ENCODE measurements at regions not wholly inside any gene's neighbourhood (a gene's known extent, or its start where the extent isn't known, plus 50 kb on each side); places are given as distances from the start of the nearest gene placed in this dataset.

DNA sequence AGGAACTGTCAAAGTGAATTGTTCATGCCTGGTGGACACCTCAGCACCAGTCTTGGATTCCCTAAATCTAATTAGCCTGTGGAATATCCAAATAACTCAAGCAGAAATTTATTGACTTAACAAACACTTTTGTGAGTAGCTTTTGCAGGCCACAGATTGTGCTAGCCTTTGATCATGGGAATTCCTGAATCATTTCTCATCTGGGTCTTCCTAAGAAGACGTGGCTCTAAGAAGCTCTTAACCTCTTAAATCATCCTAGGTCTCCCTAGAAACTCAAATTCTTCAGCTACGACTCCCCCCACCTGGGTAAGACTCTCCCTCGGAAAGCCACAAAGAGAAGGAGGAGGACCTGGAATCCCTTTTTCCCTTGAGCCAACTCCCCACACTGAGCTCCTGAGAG lies 53.8 kb upstream of the PSEN2 start:
- DNase-seq (ENCODE audit: low spot score): no peak

DNA sequence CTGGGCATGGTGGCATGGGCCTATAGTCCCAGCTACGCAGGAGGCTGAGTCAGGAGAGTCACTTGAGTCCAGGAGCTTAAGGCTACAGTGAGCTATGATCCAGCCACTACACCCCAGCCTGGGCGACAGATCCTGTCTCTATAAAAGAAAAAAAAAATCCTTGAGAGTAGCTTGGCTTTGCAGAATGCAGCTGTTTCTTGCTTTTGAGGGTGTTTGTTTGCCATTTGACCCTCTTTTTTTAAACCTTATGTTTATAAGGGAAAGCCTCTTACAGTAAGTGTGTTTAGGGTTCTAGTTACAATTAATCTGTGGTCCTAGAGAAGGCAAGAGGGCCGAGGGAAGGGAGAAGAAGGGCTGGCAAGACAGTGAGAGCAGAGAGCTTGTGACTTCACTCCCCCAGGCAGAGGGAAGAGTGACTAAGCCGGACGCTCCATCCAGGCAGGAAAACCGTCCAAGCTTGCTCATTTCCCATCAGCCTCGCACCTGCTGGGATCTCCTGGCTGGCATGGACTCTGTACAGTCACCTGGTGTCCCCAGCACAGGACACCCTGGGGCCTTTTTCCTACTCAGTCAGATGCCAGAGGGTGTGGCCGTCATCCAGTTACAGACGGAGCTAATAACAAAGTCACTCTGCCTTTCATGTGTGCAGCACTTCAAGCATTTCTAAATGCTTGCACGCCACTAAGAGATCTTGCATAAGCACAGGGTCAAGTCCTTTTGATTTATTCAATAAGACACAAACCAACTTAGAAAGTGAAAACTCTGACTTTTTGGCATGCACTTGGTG lies 55.5 kb upstream of the PSEN2 start:
- peak; percentile 79 for DNase-seq (ENCODE audit: low spot score)

DNA sequence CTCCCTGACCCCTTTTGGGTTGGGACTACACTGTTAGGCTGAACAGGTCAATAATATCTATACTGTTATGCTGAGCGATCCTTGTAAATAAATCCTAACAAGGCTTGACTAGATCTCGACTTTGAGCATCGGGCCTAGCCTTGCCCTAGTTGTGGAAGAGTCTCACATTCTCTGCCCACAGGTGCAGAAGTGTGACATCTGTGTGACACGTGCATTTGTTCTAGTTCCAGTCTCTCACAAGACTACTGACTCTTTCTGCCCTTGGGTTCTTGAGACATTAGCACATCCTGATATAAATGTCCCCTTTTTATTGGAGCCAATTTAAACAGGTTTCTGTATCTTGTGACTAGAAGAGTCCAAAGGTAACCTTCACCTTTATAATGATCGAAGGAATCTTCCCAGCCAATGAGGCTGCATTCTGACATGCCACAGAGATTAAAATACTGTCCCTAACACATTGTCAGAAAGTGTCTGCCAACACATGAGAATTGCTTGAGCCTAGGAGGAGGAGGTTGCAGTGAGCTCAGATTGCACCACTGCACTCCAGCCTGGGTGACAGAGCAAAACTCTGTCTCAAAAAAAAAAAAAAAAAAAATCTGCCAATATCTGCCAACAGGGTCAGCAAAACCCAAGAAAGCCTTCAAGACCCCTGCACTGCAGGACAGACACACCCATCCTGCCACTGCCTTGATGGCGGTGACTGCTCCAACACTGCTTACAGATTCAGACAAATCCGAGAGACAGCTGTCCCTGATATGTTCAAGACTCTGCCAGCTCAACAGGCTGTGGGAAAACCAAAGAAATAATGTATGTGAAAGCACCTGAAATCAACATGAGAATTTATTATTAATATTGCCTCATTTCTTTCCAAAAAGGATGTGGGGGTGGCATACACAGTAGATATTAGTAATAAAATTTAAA lies 56.5 kb upstream of the PSEN2 start:
- no peak for DNase-seq (ENCODE audit: low spot score)

DNA sequence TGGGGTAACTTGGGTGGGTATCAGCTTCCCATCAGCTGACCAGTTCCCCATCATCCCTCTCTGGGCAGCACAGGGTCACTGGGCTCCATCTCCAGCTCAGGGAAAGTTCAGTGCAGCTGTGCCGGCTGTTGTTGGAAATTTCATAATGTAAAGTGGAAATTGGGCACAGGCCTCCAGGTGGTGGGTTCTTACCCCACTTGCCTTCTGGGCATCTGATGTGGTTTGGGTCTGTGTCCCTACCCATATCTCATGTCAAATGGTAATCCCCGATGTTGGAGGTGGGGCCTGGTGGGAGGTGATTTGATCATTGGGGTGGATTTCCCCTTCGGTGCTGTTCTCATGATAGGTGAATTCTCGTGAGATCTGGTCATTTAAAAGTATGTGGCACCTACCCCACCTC lies 59.7 kb upstream of the PSEN2 start:
- no peak for DNase-seq (ENCODE audit: low spot score)

DNA sequence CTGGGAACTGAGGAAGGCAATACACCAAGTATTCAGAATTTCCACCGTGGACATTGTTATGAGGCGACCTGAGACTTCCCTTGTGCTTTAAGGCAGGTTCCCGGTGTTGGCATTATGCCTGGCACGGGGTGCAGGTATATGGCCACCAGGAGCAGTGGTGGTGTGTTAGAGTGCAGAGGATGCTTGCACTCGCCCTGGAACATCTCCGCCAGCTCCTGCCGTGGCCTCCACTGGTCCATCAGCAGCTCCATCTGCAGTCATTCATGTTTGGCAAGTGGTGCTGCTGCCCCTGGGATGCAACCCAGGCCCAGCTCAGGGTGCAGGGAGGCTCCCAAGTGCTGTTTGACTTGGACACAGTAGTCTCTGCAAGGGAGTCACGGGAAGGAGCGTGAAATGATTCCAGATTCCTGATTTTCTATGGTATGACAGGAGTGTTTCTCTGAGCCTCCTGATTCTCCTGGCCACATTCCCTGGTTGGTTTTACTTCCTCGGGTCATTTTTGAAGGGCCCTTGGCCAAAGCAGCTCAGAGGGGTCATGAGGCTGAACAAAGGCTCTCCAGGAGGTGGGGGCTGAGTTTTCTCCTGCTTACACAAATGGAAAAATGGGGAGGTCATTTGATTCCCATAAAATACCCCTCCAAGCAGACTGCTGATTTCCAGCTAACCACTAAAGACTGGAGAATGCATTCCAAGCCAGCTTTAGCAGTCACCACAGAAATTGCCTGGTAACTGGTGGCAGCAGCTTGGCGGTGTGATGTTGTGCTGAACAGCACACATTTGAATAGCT lies 60.4 kb upstream of the PSEN2 start:
- DNase-seq (ENCODE audit: low spot score): peak; percentile 57

DNA sequence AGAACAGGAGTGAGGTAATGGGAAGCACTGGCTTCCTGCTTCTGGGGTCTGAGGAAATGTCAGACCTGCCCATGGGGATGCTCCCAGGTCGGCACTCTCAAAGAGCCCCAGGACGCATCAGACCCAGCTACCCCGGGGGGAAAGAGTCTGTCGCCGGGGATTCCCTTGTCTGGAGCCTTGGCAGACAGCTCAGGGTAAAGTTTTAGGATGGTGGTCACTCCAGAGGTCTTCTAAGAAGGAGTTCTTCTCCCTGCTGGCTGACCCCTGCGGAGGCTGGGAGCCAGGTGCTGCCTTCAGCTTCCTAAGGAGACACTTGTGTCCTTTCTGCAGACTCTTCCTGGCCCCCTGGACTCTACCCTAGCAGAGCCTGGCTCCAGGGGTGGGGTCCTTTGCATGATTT lies 61.9 kb upstream of the PSEN2 start:
- DNase-seq (ENCODE audit: low spot score): no peak

DNA sequence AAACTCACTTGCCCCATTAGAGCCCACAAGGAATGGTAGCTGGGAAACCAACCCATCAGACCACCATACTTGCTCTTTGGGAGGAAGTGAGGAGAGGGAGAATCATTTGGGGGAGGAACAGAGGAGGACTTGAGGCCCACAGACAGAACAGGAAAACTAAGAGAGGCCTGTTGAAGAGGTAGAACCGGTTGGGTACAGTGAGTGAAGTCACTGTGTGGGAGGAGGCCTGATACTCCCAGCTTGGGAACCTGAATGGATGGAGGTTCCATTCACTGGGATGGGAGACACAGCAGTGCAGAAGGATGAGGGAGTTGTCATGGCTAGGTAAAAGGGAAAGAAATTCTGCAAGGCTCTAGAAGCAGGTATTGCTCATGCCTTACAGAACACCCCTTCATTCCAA lies 63.4 kb upstream of the PSEN2 start:
- no peak for DNase-seq (ENCODE audit: low spot score)

DNA sequence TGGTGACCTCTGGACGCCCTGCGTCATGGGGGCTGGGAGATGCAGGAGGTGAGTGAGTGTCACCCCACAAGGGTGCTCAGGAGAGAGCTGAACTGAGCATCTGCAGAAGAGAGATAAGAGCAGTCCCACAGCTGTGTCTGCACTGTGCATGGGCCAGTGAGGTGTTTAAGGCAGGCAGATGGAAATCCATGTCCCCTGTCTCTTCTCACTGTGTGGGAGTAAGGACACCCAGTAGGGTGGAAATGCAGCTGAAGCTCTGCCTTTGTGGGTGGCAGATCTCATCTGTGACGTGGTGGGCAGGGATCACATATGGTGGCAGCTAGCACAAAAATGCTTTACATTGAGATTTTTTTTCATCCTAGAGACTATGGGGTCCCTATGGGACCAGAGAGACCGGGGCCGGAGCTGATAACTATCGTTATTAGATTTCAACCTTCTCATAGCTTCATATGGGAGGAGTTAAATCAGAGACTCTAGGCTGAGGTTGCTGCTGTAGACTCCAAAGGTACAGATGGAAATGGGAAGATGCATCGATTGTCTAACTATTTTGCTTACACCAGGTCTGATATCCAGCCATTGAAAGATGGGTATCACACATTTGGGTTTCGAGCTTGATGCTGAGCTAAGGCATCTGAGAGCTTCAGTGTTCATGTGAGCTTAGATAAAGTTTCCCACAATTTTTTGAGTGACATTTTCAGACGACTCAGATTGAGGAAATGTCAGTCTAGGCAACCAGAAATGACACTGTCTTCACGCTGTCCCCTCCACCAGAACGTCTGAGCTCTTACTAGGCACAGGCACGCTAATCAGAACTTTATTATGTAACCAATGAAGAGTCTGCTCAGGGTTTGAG lies 65.3 kb upstream of the PSEN2 start:
- DNase-seq (ENCODE audit: low spot score): no peak

DNA sequence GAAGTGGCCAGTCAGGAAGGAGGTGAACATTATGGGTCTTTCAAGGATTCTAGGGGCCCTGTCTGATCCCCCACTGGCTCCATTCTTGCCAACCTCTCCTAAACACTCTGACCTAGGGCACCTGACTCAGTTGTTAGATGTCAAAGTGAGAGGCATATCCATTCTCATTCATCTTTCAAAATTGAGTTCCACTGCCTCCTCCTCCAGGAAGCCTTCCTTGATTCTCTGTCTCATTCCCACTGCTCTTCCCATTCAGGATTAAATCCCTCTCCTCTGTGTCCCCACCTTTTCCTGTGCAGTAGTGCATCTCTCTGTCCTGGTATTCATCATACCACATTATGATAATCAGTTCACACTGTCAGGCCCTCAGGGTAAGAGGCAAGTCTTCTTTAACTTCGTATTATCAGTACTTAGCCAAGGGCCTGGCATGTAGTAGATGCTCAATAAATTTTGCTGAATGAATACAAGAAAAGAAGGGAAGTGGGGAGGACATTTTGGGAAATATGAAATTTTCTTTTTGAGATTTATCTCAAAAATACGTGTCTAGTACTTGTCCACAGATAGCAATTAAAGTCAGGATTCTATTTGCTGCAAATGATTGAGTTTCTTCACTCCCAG lies 61.8 kb upstream of the ITPKB start:
- no peak for DNase-seq (ENCODE audit: low spot score)

DNA sequence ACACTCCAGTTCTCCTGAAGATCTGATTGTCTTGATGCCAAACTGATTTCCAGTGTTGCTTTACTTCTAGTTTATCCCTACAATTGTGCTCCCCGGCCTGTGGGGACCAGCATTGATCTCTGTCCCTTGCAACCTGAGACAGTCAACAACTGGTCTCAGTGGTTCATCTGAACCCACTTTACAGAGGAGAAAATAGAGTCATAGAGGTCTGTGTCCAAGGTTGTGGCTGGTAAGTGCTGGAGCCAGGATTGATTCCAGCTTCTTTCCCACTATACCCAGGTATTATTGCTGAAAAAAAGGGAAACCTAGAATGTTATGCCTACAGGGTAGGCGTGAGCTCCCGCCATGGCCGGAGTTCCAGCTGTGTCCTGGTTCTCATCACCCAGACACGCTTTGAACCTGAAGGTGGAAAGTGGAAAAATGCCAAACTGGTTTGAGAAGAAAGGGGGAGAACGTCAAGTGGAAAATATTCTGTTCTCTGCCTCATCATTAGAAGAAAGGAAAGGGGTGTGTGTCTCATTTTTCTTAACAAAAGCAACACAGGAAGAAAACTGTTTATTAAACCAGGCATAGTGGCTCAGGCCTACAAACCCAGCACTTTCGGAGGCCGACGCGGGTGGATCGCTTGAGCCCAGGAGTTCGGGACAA lies 60.7 kb upstream of the ITPKB start:
- no peak for DNase-seq (ENCODE audit: low spot score)

DNA sequence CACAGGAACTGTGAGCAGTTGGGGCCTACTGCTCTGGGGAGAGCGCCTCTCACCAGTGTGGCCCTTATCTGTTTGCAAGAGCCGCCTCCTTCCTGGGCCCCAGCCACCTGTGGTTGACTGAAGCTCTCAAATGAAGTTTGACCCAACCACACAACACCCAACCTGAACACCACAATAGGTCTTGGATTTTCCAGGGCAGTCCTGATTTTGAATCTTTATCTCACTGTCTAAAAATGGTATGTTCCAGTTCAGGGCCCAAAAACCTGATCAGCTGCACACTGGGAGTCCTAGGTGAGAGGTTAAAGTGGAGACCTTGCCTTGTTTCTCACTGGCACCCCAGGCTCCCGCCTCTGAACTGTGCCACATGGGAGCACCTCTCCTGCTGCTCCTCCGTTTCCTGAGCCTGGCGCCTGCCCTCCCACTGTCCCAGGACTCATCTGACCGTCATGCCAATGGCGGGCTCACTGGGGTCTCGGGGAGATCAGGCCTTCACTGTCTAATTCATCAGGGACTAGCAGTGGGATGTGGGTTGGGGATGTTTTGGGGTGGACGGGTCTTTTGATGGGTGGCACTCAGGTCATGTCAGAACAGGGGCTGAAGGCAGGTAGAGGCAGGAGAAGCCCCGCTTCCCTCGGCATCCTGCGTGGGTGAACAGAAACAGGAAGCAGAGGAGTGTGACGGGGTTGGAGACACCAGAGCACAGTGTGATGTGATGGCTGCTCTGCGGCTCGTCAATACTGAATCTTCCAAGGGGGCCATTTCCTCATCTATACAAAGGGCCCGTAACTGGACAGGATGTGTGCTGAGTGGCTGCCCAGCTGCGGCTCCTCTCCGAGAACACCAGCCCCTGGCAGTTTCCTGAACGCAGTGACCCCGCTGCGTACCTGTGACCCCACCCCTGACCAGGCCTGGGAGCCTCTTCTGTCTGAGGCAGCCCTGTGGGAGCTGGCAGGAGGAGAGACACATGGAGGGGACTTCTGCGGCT lies 59.6 kb upstream of the ITPKB start:
- DNase-seq (ENCODE audit: low spot score): no peak

DNA sequence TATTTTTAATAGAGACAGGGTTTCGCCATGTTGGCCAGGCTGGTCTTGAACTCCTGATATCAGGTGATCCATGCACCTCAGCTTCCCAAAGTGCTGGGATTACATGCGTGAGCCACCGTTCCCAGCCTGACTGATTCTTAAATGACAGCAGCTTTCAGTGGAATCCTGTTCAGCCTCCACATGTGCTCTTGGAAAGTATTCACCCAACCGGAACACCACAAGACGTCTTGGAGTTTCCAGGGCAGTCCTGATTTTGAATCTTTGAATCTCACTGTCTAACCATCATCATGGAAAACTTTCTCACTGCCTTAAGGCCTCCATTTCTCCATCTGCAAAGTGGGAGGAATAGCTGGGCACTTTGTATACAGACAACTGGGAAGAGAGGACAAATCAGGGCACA lies 58.1 kb upstream of the ITPKB start:
- no peak for DNase-seq (ENCODE audit: low spot score)

DNA sequence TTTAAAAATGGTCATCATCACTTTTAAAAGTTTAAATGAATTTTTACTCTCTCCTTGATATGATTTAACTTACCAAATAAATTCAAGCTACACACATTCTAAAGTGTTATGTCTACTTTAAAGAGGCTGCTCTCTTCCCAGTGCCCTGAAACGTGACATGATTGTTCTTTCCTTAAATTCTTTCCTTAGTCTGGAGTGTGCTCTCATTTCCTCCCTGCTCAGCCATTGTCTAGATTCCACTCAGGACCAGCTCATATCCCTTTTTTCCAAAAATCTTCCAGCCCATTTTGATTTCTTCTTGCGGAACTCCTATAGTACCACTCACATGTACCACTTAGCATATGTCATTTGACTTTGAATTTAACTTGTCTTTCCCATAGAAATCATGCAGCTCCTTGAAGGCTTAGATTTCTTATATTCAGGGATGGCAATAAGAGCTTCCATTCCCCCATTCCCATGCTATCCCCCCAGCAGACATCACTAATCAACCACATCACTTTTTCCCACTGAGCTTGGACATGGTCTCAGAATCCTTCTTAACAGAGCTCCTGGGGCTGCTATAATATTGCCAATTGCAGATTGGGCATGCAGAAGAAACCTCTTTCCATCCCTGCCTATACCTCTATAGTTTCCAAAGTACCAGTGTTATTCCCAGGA lies 54.7 kb upstream of the ITPKB start:
- DNase-seq (ENCODE audit: low spot score): no peak

DNA sequence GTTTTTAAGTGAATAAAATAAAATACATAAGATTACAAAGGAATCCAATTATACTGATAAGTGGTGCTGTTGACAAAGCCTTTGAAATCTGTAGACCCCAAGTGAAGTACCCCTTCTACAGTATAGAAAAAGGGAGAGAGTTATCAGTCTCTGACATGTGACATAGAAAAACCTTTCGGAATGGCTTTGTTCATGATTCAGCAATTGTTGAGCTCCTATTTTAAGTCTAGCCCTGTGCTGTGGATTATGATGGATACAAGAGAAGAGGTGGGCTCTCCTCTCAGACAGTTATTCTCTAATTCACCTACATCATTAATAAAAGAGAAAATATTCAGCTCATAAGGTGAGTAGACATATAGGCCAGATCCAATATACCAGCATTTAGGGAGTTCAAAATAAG lies 53.3 kb upstream of the ITPKB start:
- no peak for DNase-seq (ENCODE audit: low spot score)

DNA sequence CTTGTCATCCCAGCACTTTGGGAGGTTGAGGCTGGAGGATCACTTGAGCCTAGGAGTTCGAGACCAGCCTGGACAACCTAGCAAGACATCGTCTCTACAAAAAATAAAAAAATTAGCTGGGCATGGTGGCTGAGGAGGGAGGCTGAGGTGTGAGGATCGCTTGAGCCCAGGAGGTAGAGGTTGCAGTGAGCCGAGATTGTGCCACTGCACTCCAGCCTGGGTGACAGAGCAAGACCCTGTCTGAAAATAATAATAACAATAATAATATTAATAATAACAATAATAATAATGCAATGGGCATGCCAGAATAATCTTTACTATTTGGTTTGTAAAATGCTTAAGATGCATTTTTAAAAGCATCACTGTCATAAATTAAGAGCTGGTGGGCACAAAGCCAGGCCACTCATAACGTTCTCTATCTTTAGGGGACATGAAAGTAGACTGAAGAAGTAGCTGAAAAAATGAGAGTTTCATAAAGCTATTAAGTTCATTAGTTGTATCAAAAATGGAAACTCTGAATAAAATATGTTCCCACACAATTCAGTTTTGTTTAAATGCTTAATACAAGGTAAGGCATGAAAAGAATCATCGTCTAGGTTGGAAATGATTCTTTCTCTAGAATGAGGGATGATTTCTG lies 51.6 kb upstream of the ITPKB start:
- no peak for DNase-seq (ENCODE audit: low spot score)

DNA sequence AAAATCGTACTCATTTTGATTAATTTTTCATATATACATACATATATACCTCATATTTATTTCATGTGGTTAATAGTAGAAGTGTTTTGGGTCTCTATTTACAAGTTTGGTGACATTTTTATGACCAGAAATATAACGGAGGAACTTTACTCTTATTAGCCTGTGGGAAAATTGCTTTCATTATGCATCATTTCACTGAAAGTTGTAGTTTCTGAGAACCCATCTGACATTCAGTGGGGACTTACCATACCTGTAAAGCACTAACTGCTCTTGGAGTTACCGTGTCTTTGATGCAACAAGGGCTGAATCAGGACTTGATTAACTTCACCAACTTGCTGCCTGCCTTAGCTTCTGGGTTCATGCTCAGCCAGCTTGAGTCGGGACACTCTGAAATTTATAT lies 49.9 kb upstream of the ITPKB start:
- DNase-seq (ENCODE audit: low spot score): no peak

All from AG20443 (cell line).